ENCODE measurements at regions not wholly inside any gene's neighbourhood (a gene's known extent, or its start where the extent isn't known, plus 50 kb on each side); places are given as distances from the start of the nearest gene placed in this dataset.

GRCh38 chr13:78102121-78102677, 183.6 kb upstream of the EDNRB start:
- no peak for TF ChIP-seq EP300 (IDR thresholded peaks at IDR 0.05)
- TF ChIP-seq CTCF (IDR thresholded peaks at IDR 0.05): no peak

Measured in gastroesophageal sphincter (tissue), 3 donors.